SK-N-SH (cell line): ENCODE measurements at regions not wholly inside any gene's neighbourhood (a gene's known extent, or its start where the extent isn't known, plus 50 kb on each side); places are given as distances from the start of the nearest gene placed in this dataset.
"Not testable (repeated sequence)": the region's sequence is repeated elsewhere in the genome, so short reads cannot be mapped to it uniquely, and the experiment has no call there.

Experiments
- CTCF ChIA-PET: fragments of 300-600, 350-600 bp; formaldehyde crosslinking; extraction: SDS; loops from one replicate; lab custom pipeline; 2021; lab: Yijun Ruan, JAX
- POLR2A ChIA-PET: fragments of 350-600 bp; sonication (Branson Sonifier 250); formaldehyde crosslinking; extraction: SDS; loops from one replicate; lab custom pipeline; 2020; ENCODE audit warnings: antibody characterized with exemption, inconsistent platforms; lab: Yijun Ruan, JAX
- DNase-seq: peaks from one replicate; pipeline ENCODE4 v3.0.0; 2012
- H2AFZ ChIP-seq: fragments of 200-600 bp; sonication (generic); 2 replicates; pipeline ENCODE4 v1.8.1; 2016; ENCODE audit warnings: antibody characterized with exemption, mild to moderate bottlenecking, low read depth
- H3F3A ChIP-seq: fragments of 200-600 bp; sonication (generic); replicated peaks from 2 replicates; pipeline ENCODE3; 2016; ENCODE audit warnings: antibody characterized with exemption, mild to moderate bottlenecking; ENCODE audit not compliant: insufficient read depth
- H3K27ac ChIP-seq, 2 experiments: fragments of 200-500 bp in 1 of 2; fragments of 200-600 bp in 1 of 2; sonication (Bioruptor generic) in 1 of 2; sonication (generic), shearing (Covaris generic) in 1 of 2; 2 replicates each; pipeline versions ENCODE4 v1.5.1 to v1.6.1; 2014 to 2016; ENCODE audit warnings: low read depth in 2 of 2, inconsistent platforms in 1 of 2, low read length in 1 of 2, mild to moderate bottlenecking in 1 of 2, mixed read lengths in 1 of 2
- H3K27me3 ChIP-seq: fragments of 200-600 bp; sonication (generic), shearing (Covaris generic); 2 replicates; pipeline ENCODE4 v1.6.1; 2016; ENCODE audit warnings: mixed run types; ENCODE audit not compliant: insufficient read depth
- H3K36me3 ChIP-seq, 2 experiments: fragments of 200-500 bp in 1 of 2; fragments of 200-600 bp in 1 of 2; sonication (Bioruptor generic) in 1 of 2; sonication (generic) in 1 of 2; replicated peaks in 1 of 2; 2 replicates each; pipeline versions ENCODE3 to v1.5.1; 2014 to 2016; ENCODE audit warnings: low read length in 1 of 2, mild to moderate bottlenecking in 1 of 2; ENCODE audit not compliant: insufficient read depth in 2 of 2, control insufficient read depth in 1 of 2
- H3K4me1 ChIP-seq, 2 experiments: fragments of 200-500 bp in 1 of 2; fragments of 200-600 bp in 1 of 2; sonication (Bioruptor generic) in 1 of 2; sonication (generic), shearing (Covaris generic) in 1 of 2; 2 replicates each; pipeline versions ENCODE4 v1.5.1 to v1.6.1; 2014 to 2016; ENCODE audit warnings: low read depth in 1 of 2, low read length in 1 of 2, mixed run types in 1 of 2; ENCODE audit not compliant: insufficient read depth in 2 of 2, control insufficient read depth in 1 of 2
- H3K4me2 ChIP-seq: fragments of 200-600 bp; sonication (generic), shearing (Covaris generic); 2 replicates; pipeline ENCODE4 v1.6.1; 2017; ENCODE audit warnings: mixed run types
- H3K4me3 ChIP-seq, 2 experiments: fragments of 200-500 bp in 1 of 2; fragments of 200-600 bp in 1 of 2; sonication (Bioruptor generic) in 1 of 2; sonication (generic), shearing (Covaris generic) in 1 of 2; 2 replicates each; pipeline versions ENCODE4 v1.5.1 to v1.8.1; 2014 to 2016; ENCODE audit warnings: low read depth in 2 of 2, inconsistent platforms in 1 of 2, low read length in 1 of 2, mild to moderate bottlenecking in 1 of 2, mixed read lengths in 1 of 2, moderate library complexity in 1 of 2
- H3K79me2 ChIP-seq: fragments of 200-600 bp; sonication (generic); 2 replicates; pipeline ENCODE4 v1.8.1; 2017; ENCODE audit warnings: mild to moderate bottlenecking; ENCODE audit not compliant: insufficient read depth
- H3K9ac ChIP-seq: fragments of 200-600 bp; sonication (generic); 2 replicates; pipeline ENCODE4 v1.6.1; 2017; ENCODE audit warnings: mixed run types
- H3K9me2 ChIP-seq: fragments of 200-600 bp; sonication (generic); 2 replicates; pipeline ENCODE4 v1.6.1; 2017; ENCODE audit warnings: mixed run types
- H3K9me3 ChIP-seq: fragments of 200-600 bp; sonication (generic); 2 replicates; pipeline ENCODE4 v1.6.1; 2017; ENCODE audit warnings: mixed run types, mild to moderate bottlenecking, moderate library complexity
- H4K20me1 ChIP-seq: fragments of 200-600 bp; sonication (generic); 2 replicates; pipeline ENCODE4 v1.6.1; 2017; ENCODE audit warnings: mild to moderate bottlenecking, mixed run types; ENCODE audit not compliant: insufficient read depth
- FOXM1 ChIP-seq: IDR thresholded peaks from 2 replicates; pipeline ENCODE4 v1.4.0; 2012; ENCODE audit warnings: low read depth, mild to moderate bottlenecking
- JUND ChIP-seq: IDR thresholded peaks from 2 replicates; pipeline ENCODE4 v1.4.0; 2012
- MXI1 ChIP-seq: IDR thresholded peaks from 2 replicates; pipeline ENCODE4 v1.6.1; 2012; ENCODE audit warnings: mild to moderate bottlenecking, low read depth, low read length, improper control_type of control experiment
- POLR2AphosphoS5 ChIP-seq: IDR thresholded peaks from 2 replicates; pipeline ENCODE4 v1.6.1; 2012; ENCODE audit warnings: low read depth, low read length
- RAD21 ChIP-seq: IDR thresholded peaks from 2 replicates; pipeline ENCODE4 v1.6.1; 2012; ENCODE audit warnings: mild to moderate bottlenecking, low read length
- REST ChIP-seq: IDR thresholded peaks from 2 replicates; pipeline ENCODE4 v1.6.1; 2012; ENCODE audit warnings: mild to moderate bottlenecking, low read depth, low read length, moderate library complexity
- SIN3A ChIP-seq: IDR thresholded peaks from 2 replicates; pipeline ENCODE4 v1.6.1; 2012; ENCODE audit warnings: low read depth, mild to moderate bottlenecking, low read length, moderate library complexity, borderline replicate concordance
- SMC3 ChIP-seq: IDR thresholded peaks from 2 replicates; pipeline ENCODE4 v1.6.1; 2012; ENCODE audit warnings: low read depth, low read length, improper control_type of control experiment
- TCF12 ChIP-seq: IDR thresholded peaks from 2 replicates; pipeline ENCODE4 v1.4.0; 2012
- TEAD4 ChIP-seq: IDR thresholded peaks from 2 replicates; pipeline ENCODE4 v1.4.0; 2012; ENCODE audit warnings: mild to moderate bottlenecking, borderline replicate concordance; ENCODE audit not compliant: insufficient read depth
- YY1 ChIP-seq: IDR thresholded peaks from 2 replicates; pipeline ENCODE4 v1.4.0; 2012; ENCODE audit warnings: low read depth, mild to moderate bottlenecking
- WGBS: methylation state at CpG from one replicate; pipeline ENCODE4 v1.1.6; 2017; ENCODE audit warnings: low lambda C conversion rate; 5-methylcytosine and 5-hydroxymethylcytosine counted together
- TF ChIP-seq, protein P1 (sequence below): IDR thresholded peaks from 2 replicates; pipeline ENCODE4 v1.4.0; 2012; ENCODE audit warnings: low read depth, borderline replicate concordance
- TF ChIP-seq, protein P2 (sequence below): fragments of 200-600 bp; sonication (generic); IDR thresholded peaks from 2 replicates; pipeline ENCODE4 v1.6.1; 2017; ENCODE audit warnings: antibody characterized with exemption, mild to moderate bottlenecking, moderate library complexity

DNA sequence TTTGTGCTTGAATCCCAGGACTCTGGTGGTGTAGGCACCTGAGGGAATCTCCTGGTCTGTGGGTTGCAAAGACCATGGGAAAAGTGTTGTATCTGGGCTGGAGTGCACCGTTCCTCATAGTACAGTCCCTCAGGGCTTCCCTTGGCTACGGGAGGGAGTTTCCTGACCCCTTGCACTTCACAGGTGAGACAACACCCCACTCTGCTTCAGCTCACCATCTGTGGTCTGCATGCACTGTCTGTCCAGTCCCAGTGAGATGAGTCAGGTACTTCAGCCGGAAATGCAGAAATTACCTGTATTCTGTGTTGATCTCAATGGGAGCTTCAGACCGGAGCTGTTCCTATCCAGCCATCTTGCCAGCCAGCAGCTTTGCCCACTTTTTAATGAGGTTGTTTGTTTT lies 353.0 kb upstream of the IRS4 start:
- Histone ChIP-seq H3K4me3 (no peak overlapping the region), H3K36me3 (no peaks in the 10 kb centered on the region), H3K9me3 (no peaks in the 10 kb centered on the region)

GRCh38 chrX:109077788-109078187 lies 341.4 kb upstream of the IRS4 start:
- Histone ChIP-seq H4K20me1 (no peaks in the 10 kb centered on the region), H3K4me3 (no peak overlapping the region), H3K79me2 (no peaks in the 10 kb centered on the region), H3K27me3 (no peaks in the 10 kb centered on the region), H3K9me3 (no peaks in the 10 kb centered on the region), H3K4me2 (no peak overlapping the region)
- CTCF ChIA-PET = no interaction called here
- TF ChIP-seq, protein P1, sequence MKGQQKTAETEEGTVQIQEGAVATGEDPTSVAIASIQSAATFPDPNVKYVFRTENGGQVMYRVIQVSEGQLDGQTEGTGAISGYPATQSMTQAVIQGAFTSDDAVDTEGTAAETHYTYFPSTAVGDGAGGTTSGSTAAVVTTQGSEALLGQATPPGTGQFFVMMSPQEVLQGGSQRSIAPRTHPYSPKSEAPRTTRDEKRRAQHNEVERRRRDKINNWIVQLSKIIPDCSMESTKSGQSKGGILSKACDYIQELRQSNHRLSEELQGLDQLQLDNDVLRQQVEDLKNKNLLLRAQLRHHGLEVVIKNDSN = no peak
- TF ChIP-seq REST (no peak), TCF12 (no peak), MXI1 (no peak), JUND (no peak), SMC3 (no peak), RAD21 (no peak), POLR2AphosphoS5 (no peak)
- TF ChIP-seq, protein P2, sequence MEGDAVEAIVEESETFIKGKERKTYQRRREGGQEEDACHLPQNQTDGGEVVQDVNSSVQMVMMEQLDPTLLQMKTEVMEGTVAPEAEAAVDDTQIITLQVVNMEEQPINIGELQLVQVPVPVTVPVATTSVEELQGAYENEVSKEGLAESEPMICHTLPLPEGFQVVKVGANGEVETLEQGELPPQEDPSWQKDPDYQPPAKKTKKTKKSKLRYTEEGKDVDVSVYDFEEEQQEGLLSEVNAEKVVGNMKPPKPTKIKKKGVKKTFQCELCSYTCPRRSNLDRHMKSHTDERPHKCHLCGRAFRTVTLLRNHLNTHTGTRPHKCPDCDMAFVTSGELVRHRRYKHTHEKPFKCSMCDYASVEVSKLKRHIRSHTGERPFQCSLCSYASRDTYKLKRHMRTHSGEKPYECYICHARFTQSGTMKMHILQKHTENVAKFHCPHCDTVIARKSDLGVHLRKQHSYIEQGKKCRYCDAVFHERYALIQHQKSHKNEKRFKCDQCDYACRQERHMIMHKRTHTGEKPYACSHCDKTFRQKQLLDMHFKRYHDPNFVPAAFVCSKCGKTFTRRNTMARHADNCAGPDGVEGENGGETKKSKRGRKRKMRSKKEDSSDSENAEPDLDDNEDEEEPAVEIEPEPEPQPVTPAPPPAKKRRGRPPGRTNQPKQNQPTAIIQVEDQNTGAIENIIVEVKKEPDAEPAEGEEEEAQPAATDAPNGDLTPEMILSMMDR = no peak
- TF ChIP-seq, all 33 proteins: peak for 0
- Histone ChIP-seq H3K9ac (no peak overlapping the region), H3K9me2 (no peaks in the 10 kb centered on the region), H3F3A (no peaks in the 10 kb centered on the region), H2AFZ (no peak overlapping the region), H3K27ac (no peak overlapping the region), H3K36me3 (no peaks in the 10 kb centered on the region), H3K4me1 (no peaks in the 10 kb centered on the region)
- WGBS = 0% methylated on average over 1 of the region's 1 CpG
- DNase-seq = no peak
- POLR2A ChIA-PET = no interaction called here

More for the DNA sequence above, 353.0 kb upstream of the IRS4 start:
- Histone ChIP-seq H3K4me2 (no peak overlapping the region), H3K9ac (no peak overlapping the region), H3F3A (no peaks in the 10 kb centered on the region), H3K4me1 (no peaks in the 10 kb centered on the region), H3K79me2 (no peaks in the 10 kb centered on the region), H4K20me1 (no peaks in the 10 kb centered on the region), H3K27ac (no peak overlapping the region), H3K9me2 (no peaks in the 10 kb centered on the region), H2AFZ (no peak overlapping the region), H3K27me3 (no peaks in the 10 kb centered on the region)
- TF ChIP-seq SIN3A (no peak), FOXM1 (no peak), TEAD4 (no peak), YY1 (no peak)
- DNase-seq = no peak
- 5% methylated on average over 4 of the region's 4 CpGs for WGBS
- ChIA-PET CTCF (no interaction called here), POLR2A (no interaction called here)

DNA sequence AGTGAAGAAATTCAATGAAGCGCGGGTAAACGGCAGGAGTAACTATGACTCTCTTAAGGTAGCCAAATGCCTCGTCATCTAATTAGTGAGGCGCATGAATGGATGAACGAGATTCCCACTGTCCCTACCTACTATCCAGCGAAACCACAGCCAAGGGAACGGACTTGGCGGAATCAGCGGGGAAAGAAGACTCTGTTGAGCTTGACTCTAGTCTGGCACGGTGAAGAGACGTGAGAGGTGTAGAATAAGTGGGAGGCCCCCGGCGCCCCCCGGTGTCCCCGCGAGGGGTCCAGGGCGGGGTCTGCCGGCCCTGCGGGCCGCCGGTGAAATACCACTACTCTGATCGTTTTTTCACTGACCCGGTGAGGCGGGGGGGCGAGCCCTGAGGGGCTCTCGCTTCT lies 317.8 kb upstream of the IRS4 start:
- H3K9me2 ChIP-seq, H3K27ac ChIP-seq, DNase-seq, H3K27me3 ChIP-seq, H4K20me1 ChIP-seq, POLR2A ChIA-PET, H3K36me3 ChIP-seq, H2AFZ ChIP-seq, H3K4me3 ChIP-seq, H3K4me1 ChIP-seq, CTCF ChIA-PET, H3K4me2 ChIP-seq, H3K9ac ChIP-seq, H3K79me2 ChIP-seq, H3K9me3 ChIP-seq, H3F3A ChIP-seq: not testable (repeated sequence)
- 33% methylated on average over 17 of the region's 27 CpGs for WGBS
